ENCODE measurements at regions not wholly inside any gene's neighbourhood (a gene's known extent, or its start where the extent isn't known, plus 50 kb on each side); places are given as distances from the start of the nearest gene placed in this dataset.

DNA sequence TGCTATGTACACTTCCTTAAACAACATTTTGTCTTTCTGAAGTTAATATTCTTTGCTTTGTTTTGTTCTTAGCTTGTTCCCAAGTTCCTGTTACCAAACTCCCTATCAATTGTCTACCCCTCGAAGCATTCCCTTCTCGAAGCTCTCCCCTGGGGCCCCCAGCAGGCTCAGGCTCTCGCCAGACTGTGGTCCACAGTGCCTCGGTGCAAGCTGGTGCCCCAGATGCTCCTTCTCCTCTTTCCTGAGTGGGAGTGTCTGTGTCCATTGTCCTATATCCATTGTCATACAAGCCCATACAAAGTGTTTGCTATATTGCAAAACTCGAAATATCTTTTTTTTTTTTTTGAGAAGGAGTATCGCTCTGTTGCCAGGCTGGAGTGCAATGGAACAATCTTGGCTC is 51.7 kb upstream of the RTL6 start:
- no peak for DNase-seq

DNA sequence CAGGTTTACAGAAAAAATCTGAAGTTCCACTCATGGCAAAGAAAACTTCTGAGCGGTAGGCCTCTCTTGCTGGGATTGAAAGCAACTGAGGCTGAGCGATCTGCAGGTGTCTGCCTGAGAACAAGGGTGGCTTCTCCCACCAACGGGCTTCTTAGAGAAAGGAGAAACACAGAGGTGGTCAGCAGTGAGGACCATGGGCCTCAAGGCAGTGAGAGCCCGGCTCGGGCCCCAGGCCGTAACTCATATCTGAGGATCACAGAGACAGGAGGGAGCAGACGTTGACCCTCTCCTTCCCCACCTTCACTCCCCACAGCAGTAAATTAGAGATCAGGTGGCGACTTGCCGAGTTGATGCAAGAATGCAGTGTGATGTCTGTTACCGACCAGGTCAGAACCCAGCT is 50.9 kb upstream of the RTL6 start:
- no peak for DNase-seq

All from activated CD8-positive, alpha-beta memory T cell treated with anti-CD3 and anti-CD28 coated beads, Interleukin-2, amount 50 U/mL, for 48 hours (primary cell).